ENCODE measurements at regions not wholly inside any gene's neighbourhood (a gene's known extent, or its start where the extent isn't known, plus 50 kb on each side); places are given as distances from the start of the nearest gene placed in this dataset.
A peak's percentile ranks its signal among the peaks of the same experiment; 100 is the strongest.
"Not testable (repeated sequence)": the region's sequence is repeated elsewhere in the genome, so short reads cannot be mapped to it uniquely, and the experiment has no call there.

DNA sequence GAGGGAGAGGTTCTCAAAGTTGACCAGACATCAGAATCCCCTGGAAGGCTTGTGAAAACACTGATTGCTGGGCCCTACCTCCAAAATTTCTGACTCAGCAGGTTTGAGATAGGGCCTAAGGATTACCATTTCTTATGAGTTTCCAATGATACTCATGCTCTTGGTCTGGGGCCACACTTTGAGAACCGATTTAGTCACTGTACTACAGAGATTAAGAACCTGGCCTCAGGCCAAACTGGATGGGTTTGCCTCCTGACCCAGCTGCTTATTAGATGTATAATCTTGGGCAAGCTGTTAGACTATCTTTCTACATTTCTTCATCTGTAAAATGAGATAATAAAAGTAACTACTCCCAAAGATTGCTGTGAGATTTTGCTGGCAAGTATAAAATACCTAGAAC lies 77.1 kb upstream of the SCIN start:
- H3K4me1 Mint-ChIP-seq: no peaks in the 10 kb centered on the region
- no peaks in the 10 kb centered on the region for H3K9me3 Mint-ChIP-seq
- peaks cover 7% of the 10 kb centered on the region for H3K27me3 Mint-ChIP-seq
- intact Hi-C loops (cut with micrococcal nuclease): loop anchor here (5.0 kb wide), 1 partner anchor 661 kb away; the partner anchor contains the start of gene THSD7A
- no peak overlapping the region for H3K27ac Mint-ChIP-seq
- H3K36me3 Mint-ChIP-seq (ENCODE audit: low read depth): no peaks in the 10 kb centered on the region
- no peak overlapping the region for H3K4me3 Mint-ChIP-seq
- DNase-seq: no peak

DNA sequence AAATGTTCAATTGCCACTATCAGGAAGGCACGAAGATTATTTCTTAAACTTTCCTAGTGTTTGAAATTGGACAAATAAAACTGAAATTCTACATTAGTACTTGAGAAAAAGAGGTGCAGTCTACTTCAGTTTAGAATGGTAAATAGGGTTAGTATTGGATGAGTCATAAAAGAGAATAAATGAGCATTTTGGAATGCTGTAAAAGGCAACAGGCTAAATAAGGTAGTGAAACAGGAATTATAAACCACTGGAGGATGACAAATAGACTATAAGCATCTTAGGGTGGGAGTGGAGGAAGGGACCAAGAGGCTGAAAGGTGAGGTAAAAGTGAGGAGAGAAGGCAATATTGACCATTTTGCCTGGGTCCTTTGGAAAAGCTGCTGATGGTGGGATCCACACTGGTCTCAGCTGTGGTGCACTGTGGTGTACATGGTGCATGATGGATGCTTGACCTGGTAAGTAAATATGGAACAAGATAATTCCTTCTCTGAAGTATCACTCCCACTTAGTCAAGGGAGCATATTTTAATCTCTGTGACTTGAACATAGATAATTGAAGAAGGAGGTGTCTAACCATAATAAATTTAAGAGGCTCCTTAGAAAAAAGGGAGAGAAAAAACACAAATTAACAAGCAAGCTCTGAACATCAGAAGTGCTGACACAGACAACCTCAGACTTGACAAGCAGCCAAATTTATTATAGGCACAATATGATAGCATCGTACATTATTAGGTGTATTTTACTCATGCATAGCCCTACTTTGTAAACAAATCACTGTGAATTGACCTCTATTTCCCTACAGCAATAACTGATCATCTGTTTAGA lies 76.4 kb upstream of the SCIN start:
- H3K36me3 Mint-ChIP-seq (ENCODE audit: low read depth): no peaks in the 10 kb centered on the region

DNA sequence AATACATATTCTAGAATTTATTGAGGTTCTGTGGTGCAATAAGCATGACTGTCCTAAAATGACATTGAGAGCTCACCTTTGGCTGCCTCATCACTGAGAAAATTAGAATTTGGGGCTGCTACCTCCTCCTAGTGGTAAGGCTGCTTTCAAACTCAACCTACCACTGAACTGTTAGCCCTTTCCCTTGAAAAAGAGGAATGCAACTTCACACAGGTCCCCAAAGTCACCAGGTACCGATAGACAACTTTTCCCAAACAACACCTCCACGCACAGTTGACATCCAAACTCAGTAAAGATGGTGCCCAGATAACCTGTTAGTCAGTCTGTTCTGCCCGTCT lies 75.9 kb upstream of the SCIN start:
- intact Hi-C loops (cut with micrococcal nuclease): loop anchor here (5.0 kb wide), 1 partner anchor 662 kb away; the partner anchor contains the start of gene THSD7A
- no peak overlapping the region for H3K4me3 Mint-ChIP-seq
- no peaks in the 10 kb centered on the region for H3K4me1 Mint-ChIP-seq
- peaks cover 7% of the 10 kb centered on the region for H3K27me3 Mint-ChIP-seq
- DNase-seq: no peak
- no peaks in the 10 kb centered on the region for H3K9me3 Mint-ChIP-seq
- no peaks in the 10 kb centered on the region for H3K36me3 Mint-ChIP-seq (ENCODE audit: low read depth)
- H3K27ac Mint-ChIP-seq: no peak overlapping the region

More for the DNA sequence above, 76.4 kb upstream of the SCIN start:
- Mint-ChIP-seq H3K9me3 (no peaks in the 10 kb centered on the region), H3K27ac (no peak overlapping the region), H3K27me3 (peaks cover 7% of the 10 kb centered on the region), H3K4me1 (no peaks in the 10 kb centered on the region), H3K4me3 (no peak overlapping the region)
- DNase-seq: no peak
- intact Hi-C loops (cut with micrococcal nuclease): loop anchor here (5.0 kb wide), 1 partner anchor 662 kb away; the partner anchor contains the start of gene THSD7A

DNA sequence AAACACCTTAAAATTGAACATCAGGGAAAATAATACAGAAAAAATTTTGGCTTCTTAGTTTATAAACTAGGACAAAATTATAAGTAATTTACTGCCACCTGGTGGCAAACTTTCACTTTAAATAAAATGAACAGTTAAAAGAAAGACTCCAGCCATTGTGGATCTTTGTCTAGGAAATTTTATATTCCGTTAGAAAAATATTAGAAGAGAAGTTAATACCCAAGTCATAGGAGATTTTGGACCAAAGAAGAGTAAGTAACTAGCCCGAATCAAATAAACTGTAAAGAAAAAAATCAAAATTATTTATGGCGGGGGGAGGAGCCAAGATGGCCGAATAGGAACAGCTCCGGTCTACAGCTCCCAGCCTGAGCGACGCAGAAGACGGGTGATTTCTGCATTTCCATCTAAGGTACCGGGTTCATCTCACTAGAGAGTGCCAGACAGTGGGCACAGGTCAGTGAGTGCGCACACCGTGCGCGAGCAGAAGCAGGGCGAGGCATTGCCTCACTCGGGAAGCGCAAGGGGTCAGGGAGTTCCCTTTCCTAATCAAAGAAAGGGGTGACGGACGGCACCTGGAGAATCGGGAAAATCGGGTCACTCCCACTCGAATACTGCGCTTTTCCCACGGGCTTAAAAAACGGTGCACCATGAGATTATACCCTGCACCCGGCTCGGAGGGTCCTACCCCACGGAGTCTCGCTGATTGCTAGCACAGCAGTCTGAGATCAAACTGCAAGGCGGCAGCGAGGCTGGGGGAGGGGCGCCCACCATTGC lies 73.4 kb upstream of the SCIN start:
- not testable (repeated sequence) for H3K36me3 Mint-ChIP-seq (ENCODE audit: low read depth); H3K9me3 Mint-ChIP-seq; H3K4me1 Mint-ChIP-seq; H3K27ac Mint-ChIP-seq; H3K27me3 Mint-ChIP-seq; DNase-seq
- peak overlapping the region; percentile 45 for H3K4me3 Mint-ChIP-seq
- intact Hi-C loops (cut with micrococcal nuclease): loop anchor here (1.0 kb wide), 1 partner anchor 430 kb away; no protein-coding TSS in a partner anchor

DNA sequence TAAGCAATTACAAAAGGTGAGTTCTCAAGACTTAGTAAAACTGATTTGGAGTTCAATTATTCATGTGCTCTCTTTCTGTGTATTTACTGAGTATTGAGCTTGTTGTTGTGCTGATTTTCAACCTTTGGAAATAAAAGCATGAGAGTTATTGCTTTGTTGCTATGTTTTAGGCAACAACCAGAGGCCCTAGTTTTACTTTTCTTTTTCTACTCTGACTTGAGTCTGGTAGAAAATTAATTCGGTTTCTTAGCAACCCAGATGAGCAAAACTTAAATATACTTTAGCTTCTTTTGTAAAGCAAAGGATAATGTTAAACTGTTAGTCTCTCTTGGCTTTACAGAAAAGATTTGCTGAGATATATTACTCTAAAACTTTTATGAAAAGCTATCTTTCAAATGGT lies 66.4 kb upstream of the SCIN start:
- H3K4me1 Mint-ChIP-seq: no peaks in the 10 kb centered on the region
- intact Hi-C loops (cut with micrococcal nuclease): no loop called here
- no peak overlapping the region for H3K27ac Mint-ChIP-seq
- no peak for DNase-seq
- no peaks in the 10 kb centered on the region for H3K9me3 Mint-ChIP-seq
- no peaks in the 10 kb centered on the region for H3K36me3 Mint-ChIP-seq (ENCODE audit: low read depth)
- H3K27me3 Mint-ChIP-seq: no peaks in the 10 kb centered on the region
- H3K4me3 Mint-ChIP-seq: no peak overlapping the region

DNA sequence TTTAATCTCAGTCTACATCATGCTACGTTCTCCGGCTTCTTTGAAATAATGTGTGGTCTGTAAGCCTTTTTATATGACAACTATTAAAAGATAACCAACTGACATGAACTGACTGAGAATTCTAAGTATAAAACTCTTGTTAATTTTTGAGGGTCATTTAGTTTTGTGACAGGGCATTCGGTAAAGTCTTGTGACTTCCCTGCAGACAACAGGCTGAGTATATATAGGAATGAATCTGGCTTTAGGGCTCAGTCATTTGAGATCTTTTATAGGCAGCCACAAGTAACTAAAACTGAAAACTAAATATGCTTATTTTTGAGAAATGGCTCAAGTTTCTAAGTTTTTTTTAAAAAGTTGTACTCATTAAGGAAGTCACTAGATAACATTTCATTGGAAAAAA lies 62.5 kb upstream of the SCIN start:
- Mint-ChIP-seq H3K4me3 (no peak overlapping the region), H3K9me3 (no peaks in the 10 kb centered on the region)
- intact Hi-C loops (cut with micrococcal nuclease): no loop called here

DNA sequence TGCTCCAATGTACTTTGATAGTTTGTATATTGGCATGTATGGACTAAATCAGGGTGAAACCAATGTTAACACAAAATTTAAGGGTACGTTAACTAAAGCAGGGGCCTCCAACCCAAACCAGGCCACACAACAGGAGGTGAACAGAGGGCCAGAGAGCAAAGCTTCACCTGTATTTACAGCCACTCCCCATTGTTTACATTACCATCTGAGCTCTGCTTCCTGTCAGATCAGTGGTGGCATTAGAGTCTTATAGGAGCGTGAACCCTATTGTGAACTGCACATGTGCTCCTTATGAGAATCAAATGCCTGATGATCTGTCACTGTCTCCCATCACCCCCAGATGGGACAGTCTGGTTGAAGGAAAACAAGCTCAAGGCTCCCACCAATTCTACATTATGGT lies 62.0 kb upstream of the SCIN start:
- Mint-ChIP-seq H3K36me3 (ENCODE audit: low read depth) (no peaks in the 10 kb centered on the region), H3K27ac (no peak overlapping the region), H3K4me3 (no peak overlapping the region), H3K9me3 (no peaks in the 10 kb centered on the region), H3K27me3 (peaks cover 6% of the 10 kb centered on the region), H3K4me1 (no peaks in the 10 kb centered on the region)
- no peak for DNase-seq
- intact Hi-C loops (cut with micrococcal nuclease): no loop called here

More for the DNA sequence above, 62.5 kb upstream of the SCIN start:
- no peak for DNase-seq
- H3K27ac Mint-ChIP-seq: no peak overlapping the region
- H3K27me3 Mint-ChIP-seq: peaks cover 6% of the 10 kb centered on the region
- H3K4me1 Mint-ChIP-seq: no peaks in the 10 kb centered on the region
- H3K36me3 Mint-ChIP-seq (ENCODE audit: low read depth): no peaks in the 10 kb centered on the region

DNA sequence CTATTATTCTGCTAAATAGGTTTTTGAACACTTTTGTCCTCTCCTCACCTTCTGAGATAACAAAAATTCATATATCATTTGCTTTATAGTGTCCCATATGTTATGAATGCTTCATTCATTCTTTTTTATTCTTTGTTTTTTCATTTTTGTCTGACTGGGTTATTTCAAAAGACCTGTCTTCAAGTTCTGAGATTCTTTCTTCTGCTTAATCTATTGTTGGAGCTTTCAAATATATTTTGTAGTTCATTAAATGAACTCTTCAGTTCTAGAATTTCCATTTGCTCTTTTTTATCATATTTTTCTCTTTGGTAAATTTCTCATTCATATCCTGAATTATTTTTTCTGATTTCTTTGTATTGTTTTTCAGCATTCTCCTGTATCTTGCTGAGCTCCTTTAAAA lies 53.1 kb upstream of the SCIN start:
- intact Hi-C loops (cut with micrococcal nuclease): no loop called here
- no peak for DNase-seq
- peaks cover 5% of the 10 kb centered on the region for H3K27me3 Mint-ChIP-seq
- no peak overlapping the region for H3K27ac Mint-ChIP-seq
- H3K4me3 Mint-ChIP-seq: no peak overlapping the region
- H3K36me3 Mint-ChIP-seq (ENCODE audit: low read depth): no peaks in the 10 kb centered on the region
- no peaks in the 10 kb centered on the region for H3K4me1 Mint-ChIP-seq
- H3K9me3 Mint-ChIP-seq: no peaks in the 10 kb centered on the region

DNA sequence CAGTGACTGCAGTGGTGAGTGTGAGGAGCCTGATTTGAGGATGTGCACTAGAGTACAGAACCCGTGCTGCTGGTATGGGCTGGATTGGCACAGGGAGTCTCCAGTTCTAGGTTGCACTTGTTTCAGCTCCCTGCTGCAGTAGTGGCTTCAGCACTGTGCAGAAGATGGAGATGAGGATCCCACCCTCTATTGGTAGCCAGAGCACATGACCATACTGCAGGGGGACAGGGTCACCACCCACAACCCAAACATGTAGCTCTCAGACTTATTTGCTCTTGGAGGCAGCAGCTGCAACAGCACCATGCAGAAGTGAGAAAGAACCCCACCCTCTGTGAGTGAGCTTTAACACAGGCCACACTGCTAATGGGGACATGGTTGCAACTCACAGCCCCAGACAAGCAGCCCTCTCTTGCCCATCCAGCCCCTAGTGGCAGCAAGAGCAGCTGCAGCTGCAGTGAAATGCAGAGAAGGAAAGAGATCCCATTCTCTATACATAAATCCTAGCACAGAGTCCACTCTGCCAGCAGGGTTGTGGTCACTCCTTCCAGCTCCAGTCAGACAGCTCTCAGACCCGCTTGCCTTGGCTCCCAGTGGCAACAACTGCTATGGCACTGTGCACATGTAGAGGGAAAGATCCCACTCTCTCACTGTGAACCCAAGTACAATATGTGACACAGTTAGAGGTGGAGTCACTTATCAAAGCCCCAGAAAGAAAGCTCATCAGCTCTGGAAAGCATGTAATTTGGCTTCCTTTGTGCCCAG lies 51.4 kb upstream of the SCIN start:
- no peak overlapping the region for H3K4me3 Mint-ChIP-seq
- H3K9me3 Mint-ChIP-seq: no peaks in the 10 kb centered on the region
- H3K4me1 Mint-ChIP-seq: no peaks in the 10 kb centered on the region
- peaks cover 11% of the 10 kb centered on the region for H3K27me3 Mint-ChIP-seq
- H3K27ac Mint-ChIP-seq: no peak overlapping the region
- H3K36me3 Mint-ChIP-seq (ENCODE audit: low read depth): no peaks in the 10 kb centered on the region
- DNase-seq: peak; percentile 61
- intact Hi-C loops (cut with micrococcal nuclease): no loop called here

DNA sequence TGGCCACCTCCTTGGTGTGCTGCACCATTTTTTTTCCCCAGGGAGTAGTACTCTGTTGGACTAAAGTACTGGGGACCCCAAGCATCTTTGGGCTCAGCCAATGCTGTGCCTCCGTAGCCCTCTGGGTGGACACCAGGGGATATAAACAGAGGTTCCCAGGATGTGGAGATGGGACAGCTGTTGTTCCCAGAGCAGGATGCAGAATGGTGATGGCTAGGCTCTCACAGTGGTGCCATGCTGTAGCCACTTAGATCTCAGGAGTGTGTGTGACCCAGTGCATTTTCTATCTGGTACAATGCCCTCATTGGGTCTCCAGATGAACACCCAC lies 50.9 kb upstream of the SCIN start:
- H3K4me1 Mint-ChIP-seq: no peaks in the 10 kb centered on the region
- no peak for DNase-seq
- H3K9me3 Mint-ChIP-seq: no peaks in the 10 kb centered on the region
- intact Hi-C loops (cut with micrococcal nuclease): no loop called here
- peaks cover 10% of the 10 kb centered on the region for H3K27me3 Mint-ChIP-seq
- no peak overlapping the region for H3K4me3 Mint-ChIP-seq
- H3K27ac Mint-ChIP-seq: no peak overlapping the region
- no peaks in the 10 kb centered on the region for H3K36me3 Mint-ChIP-seq (ENCODE audit: low read depth)

Data from activated CD4-positive, alpha-beta T cell treated with anti-CD3 and anti-CD28 coated beads, Interleukin-2, amount 10 ng/mL, durations not matched to agents 24 days and 14 days (primary cell).